GM12872 (cell line): ENCODE measurements at regions not wholly inside any gene's neighbourhood (a gene's known extent, or its start where the extent isn't known, plus 50 kb on each side); places are given as distances from the start of the nearest gene placed in this dataset.

Experiments used
- TF ChIP-seq, protein P1 (sequence below): IDR thresholded peaks from 3 replicates; pipeline ENCODE4 v1.5.1; 2011; ENCODE audit warnings: low read depth, mild to moderate bottlenecking, low read length, moderate library complexity; ENCODE audit not compliant: insufficient read depth

DNA sequence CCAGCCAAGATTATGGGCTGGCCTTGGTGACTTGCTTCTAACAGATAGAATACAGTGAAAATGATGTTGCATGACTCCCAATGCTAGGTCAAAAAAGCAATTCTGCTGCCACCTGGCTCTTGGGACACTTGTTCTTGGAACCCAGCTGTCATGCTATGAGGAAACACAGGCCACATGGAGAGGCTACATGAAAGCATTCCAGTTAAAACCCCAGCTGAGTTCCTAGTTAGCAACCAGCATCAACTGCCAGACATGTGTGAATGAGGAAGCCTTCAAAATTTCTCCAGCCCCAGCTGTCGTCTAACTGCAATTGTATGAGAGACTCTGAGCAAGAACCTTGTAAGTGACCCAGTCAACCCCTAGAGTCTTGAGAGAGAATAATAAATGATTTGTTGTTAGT, 105.2 kb upstream of the FGF16 start:
- TF ChIP-seq, protein P1, sequence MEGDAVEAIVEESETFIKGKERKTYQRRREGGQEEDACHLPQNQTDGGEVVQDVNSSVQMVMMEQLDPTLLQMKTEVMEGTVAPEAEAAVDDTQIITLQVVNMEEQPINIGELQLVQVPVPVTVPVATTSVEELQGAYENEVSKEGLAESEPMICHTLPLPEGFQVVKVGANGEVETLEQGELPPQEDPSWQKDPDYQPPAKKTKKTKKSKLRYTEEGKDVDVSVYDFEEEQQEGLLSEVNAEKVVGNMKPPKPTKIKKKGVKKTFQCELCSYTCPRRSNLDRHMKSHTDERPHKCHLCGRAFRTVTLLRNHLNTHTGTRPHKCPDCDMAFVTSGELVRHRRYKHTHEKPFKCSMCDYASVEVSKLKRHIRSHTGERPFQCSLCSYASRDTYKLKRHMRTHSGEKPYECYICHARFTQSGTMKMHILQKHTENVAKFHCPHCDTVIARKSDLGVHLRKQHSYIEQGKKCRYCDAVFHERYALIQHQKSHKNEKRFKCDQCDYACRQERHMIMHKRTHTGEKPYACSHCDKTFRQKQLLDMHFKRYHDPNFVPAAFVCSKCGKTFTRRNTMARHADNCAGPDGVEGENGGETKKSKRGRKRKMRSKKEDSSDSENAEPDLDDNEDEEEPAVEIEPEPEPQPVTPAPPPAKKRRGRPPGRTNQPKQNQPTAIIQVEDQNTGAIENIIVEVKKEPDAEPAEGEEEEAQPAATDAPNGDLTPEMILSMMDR, result no peak

DNA sequence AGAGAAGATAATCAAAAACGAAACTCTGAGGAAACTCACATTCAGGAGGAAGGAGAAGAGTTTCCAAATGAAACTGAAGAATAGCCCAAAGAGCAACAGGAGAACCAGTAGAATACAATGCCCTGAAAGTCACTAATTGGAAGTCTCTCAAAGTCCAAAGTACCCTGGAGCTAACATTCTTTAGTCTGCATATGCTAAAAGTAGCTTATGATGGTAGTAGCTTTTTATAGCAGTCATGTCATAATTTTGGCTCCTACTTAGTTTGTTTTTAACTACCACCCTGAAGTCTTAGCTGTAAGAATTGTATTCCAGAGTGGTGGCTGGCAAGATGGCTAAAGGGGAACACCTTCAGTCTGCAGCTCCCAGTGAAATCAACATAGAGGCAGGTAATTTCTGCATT, 100.3 kb upstream of the FGF16 start:
- TF ChIP-seq, protein P1, result no peak

DNA sequence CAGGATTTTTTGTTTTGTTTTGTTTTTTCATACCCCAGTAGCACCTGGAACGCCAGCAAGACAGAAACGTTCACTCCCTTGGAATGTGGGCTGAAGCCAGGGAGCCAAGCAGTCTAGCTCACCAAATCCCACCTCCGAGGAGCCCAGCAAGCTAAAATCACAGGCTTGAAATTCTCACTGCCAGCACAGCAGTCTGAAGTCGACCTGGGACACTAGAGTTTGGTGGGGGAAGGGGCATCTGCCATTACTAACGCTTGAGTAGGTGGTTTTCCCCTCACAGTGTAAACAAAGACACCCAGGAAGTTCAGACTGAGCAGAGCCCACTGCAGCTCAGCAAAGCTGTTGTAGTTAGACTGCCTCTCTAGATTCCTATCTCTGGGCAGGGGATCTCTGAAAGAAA, 99.6 kb upstream of the FGF16 start:
- TF ChIP-seq, protein P1, result no peak

DNA sequence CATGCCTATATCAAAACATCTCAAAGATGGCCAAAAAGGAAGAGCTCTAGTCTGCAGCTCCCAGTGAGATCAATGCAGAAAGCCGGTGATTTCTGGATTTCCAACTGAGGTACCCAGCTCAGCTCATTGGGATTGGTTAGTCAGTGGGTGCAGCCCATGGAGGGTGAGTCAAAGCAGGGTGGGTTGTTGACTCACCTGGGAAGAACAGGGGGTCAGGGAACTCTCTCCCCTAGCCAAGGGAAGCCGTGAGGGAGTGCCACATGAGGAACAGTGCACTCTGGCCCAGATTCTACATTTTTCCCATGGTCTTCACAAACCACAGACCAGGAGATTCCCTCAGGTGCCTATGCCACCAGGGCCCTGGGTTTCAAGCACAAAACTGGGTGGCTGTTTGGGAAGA, 57.3 kb upstream of the FGF16 start:
- TF ChIP-seq, protein P1, result no peak

DNA sequence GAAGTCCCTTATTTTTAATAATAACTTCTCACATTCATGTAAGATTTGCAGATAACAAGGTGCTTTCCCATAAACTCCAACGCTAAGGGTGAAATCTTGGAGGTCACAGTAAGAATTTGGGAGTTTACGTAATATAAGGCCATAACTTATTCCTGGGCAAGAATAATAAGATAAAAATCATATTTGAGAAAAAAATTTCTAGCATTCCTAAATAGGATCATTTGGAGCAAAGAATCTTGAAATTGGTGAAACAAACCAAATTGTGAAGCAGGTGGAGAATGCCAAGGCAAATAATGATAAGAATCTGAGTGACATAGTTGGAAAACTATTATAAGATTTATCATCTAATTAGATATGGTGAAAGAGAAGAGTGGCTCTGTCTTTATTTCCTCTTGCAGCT, 50.4 kb upstream of the FGF16 start:
- TF ChIP-seq, protein P1, result no peak
